ENCODE measurements at regions not wholly inside any gene's neighbourhood (a gene's known extent, or its start where the extent isn't known, plus 50 kb on each side); places are given as distances from the start of the nearest gene placed in this dataset.
"Not testable (repeated sequence)": the region's sequence is repeated elsewhere in the genome, so short reads cannot be mapped to it uniquely, and the experiment has no call there.

DNA sequence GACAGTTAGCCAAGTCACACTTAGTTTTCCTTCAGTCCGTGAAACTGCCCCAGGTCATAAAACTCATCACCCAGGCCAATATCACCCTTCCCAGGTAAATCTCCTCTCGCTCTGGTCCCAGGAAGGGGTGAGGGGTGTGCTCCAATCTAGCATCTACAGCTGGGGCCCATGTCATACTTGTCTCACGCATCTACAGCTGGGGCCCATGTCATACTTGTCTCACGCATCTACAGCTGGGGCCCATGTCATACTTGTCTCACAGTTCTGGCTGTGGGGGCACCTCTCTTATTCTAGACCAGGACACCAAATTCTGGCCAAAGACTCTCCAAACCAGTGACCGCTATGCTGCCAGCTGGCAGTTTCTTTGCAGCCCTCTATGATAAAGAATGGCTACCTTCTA lies 123.3 kb upstream of the DLGAP1 start:
- Mint-ChIP-seq H3K4me3 (no peak overlapping the region), H3K4me1 (no peaks in the 10 kb centered on the region), H3K9me3 (peaks cover 40% of the 10 kb centered on the region), H3K27me3 (no peaks in the 10 kb centered on the region), H3K36me3 (ENCODE audit: low read depth) (no peaks in the 10 kb centered on the region), H3K27ac (no peak overlapping the region)
- ATAC-seq: no peak
- no peak for DNase-seq

DNA sequence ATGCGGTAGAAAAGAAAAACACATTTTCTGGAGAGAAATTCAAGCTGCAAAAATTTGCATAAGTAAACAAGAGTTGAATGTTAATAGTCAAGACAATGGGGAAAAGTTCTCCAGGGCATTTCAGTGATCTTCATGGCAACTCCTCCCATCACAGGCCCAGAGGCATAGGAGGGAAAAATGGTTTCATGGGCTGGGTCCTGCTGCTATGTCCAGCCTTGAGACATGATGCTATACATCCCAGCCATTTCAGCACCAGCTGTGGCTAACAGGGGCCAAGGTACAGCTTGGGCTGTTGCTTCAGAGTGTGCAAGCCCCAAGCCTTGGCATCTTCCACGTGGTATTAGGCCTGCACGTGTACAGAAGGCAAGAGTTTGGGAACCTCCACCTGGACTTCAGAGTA lies 118.6 kb upstream of the DLGAP1 start:
- H3K9me3 Mint-ChIP-seq: peaks cover 31% of the 10 kb centered on the region
- ATAC-seq (no peak), DNase-seq (no peak)
- no peaks in the 10 kb centered on the region for H3K4me1 Mint-ChIP-seq
- no peak overlapping the region for H3K27ac Mint-ChIP-seq
- H3K4me3 Mint-ChIP-seq: no peak overlapping the region
- H3K36me3 Mint-ChIP-seq (ENCODE audit: low read depth): no peaks in the 10 kb centered on the region
- no peaks in the 10 kb centered on the region for H3K27me3 Mint-ChIP-seq

DNA sequence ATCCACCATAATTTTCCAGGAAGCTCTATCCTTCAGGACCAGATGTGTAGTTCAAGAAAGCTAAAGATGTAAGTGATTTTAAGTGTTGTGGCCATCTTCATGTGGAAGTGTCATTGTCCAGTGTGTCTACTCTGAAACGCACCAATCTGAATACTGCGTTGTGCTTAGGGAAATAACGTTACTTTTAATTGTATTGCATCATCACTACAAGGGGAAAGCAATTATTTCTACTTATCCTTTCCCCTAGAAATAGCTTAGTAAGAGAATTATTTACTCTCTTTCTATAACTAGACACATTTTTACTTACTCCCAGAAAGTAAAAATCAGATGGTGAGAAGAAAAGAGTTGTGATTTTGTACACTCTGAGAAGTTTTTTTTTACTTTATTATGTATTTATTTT lies 102.4 kb upstream of the DLGAP1 start:
- DNase-seq: no peak
- H3K36me3 Mint-ChIP-seq (ENCODE audit: low read depth): no peaks in the 10 kb centered on the region
- no peak overlapping the region for H3K4me3 Mint-ChIP-seq
- no peak overlapping the region for H3K27ac Mint-ChIP-seq
- ATAC-seq: no peak
- H3K9me3 Mint-ChIP-seq: peaks cover 6% of the 10 kb centered on the region
- H3K27me3 Mint-ChIP-seq: no peaks in the 10 kb centered on the region
- no peaks in the 10 kb centered on the region for H3K4me1 Mint-ChIP-seq

DNA sequence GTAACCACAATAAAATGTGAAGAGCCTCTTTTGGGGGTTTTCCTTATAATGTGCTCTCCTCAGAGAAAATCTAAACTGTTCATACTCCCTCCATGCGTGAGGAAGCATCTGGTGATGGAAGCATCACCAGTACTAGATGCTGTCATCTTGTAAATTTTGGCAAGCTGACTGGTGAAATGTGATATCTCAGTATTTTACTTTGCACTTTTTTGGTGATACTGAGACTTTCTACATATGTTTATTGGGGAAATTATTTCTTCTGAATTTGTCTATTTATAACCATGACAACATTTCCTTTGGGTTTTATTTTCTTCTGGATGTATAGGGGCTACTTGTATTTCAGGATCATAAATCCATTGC lies 95.9 kb upstream of the DLGAP1 start:
- no peaks in the 10 kb centered on the region for H3K4me1 Mint-ChIP-seq
- no peaks in the 10 kb centered on the region for H3K36me3 Mint-ChIP-seq (ENCODE audit: low read depth)
- ATAC-seq (no peak), DNase-seq (no peak)
- peaks cover 4% of the 10 kb centered on the region for H3K9me3 Mint-ChIP-seq
- H3K4me3 Mint-ChIP-seq: no peak overlapping the region
- no peaks in the 10 kb centered on the region for H3K27me3 Mint-ChIP-seq
- H3K27ac Mint-ChIP-seq: no peak overlapping the region

DNA sequence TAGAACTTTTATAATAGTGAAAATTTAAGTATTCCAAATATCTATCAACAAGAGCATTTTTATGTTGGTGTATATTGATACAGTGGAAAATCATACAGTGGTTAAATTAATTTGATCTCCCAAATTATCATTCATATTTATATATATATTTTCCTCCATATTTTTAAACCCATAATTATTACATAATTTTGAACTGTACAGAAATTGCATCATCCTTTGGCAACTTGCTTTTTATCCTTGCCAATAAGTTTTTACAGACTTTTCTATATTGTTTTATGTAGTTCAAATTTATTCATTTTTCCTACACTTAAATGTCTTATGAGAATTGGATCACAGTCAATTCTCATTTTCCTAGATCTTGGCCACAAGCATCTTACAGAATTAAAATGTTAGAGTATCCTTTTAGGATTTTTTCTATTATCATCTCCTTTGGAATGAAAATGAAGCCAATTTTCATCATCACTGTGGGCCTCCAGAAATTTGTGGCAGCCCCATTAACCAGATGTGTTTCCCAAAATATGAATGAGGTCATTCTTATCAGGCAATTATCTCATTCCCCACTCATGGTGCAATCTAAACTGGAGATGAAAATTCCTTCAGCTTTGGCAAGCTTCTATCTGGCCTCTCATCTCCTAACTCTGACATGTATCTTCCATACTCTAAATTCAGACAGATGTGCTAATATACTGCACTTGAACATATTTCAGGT lies 94.2 kb upstream of the DLGAP1 start:
- DNase-seq: no peak
- Mint-ChIP-seq H3K27me3 (no peaks in the 10 kb centered on the region), H3K36me3 (ENCODE audit: low read depth) (no peaks in the 10 kb centered on the region), H3K4me1 (no peaks in the 10 kb centered on the region), H3K4me3 (no peak overlapping the region), H3K27ac (no peak overlapping the region), H3K9me3 (peaks cover 9% of the 10 kb centered on the region)
- ATAC-seq: no peak

DNA sequence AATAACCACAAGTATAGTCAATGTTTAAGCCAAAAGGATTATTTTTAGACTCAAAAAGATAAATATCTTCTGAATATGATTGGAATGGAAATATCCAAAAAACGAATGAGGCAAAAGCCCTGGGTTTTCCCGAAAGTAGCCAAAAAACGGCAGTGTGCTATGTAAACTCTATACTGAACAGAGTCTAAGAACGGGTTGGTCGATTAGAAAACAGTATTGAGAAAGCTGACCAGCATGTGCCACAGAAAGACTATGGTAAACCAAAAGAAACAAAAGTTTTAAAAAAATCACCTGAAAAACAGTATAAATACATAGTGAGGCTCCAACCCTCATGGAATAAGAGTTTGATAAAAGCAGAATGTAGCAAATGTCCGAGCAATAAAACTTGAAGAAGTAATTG lies 92.0 kb upstream of the DLGAP1 start:
- Mint-ChIP-seq H3K4me1 (no peaks in the 10 kb centered on the region), H3K9me3 (peaks cover 9% of the 10 kb centered on the region), H3K36me3 (ENCODE audit: low read depth) (no peaks in the 10 kb centered on the region), H3K27ac (no peak overlapping the region), H3K27me3 (no peaks in the 10 kb centered on the region), H3K4me3 (no peak overlapping the region)
- no peak for ATAC-seq
- DNase-seq: no peak

DNA sequence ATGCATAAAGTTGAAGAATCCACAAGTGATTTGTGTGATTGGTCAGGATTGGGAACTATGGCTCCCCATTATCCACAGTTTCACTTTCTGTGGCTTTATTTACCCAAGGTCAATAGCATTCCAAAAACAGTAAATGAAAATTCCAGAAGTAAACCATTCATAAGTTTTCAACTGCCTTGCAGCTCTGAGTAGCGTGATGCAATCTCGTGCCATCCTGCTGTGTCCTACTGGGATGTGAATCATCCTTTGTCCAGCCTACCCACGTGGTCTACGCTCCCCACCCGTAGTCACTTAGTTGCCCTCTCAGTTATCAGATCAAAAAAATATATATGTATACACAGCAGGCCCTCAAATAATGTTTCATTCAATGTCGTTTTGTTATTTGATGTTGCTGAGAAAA lies 89.0 kb upstream of the DLGAP1 start:
- H3K4me3 Mint-ChIP-seq: no peak overlapping the region
- DNase-seq (no peak), ATAC-seq (no peak)
- H3K4me1 Mint-ChIP-seq: no peaks in the 10 kb centered on the region
- H3K9me3 Mint-ChIP-seq: peaks cover 15% of the 10 kb centered on the region
- H3K27ac Mint-ChIP-seq: no peak overlapping the region
- H3K27me3 Mint-ChIP-seq: no peaks in the 10 kb centered on the region
- H3K36me3 Mint-ChIP-seq (ENCODE audit: low read depth): no peaks in the 10 kb centered on the region

DNA sequence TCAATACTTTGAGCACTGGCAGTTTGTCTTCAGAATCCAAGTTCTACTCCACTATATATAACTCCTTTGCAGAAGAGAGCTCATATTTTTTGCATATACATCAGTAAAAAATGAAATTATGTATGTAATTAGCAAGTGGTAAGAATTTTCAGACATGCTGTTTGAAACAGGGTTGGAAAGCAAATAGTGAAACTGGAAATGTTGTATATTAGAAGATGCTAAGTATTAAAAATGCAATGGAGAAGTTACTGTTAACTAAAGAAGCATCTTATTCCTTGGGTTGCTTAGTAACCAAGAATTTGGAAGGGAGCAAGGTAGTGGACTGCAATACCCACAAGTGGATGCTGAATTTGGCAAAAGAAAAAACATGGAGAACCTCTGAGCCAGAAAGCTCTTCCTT lies 88.6 kb upstream of the DLGAP1 start:
- Mint-ChIP-seq H3K4me3 (no peak overlapping the region), H3K4me1 (no peaks in the 10 kb centered on the region), H3K27me3 (no peaks in the 10 kb centered on the region), H3K36me3 (ENCODE audit: low read depth) (no peaks in the 10 kb centered on the region), H3K27ac (no peak overlapping the region), H3K9me3 (peaks cover 20% of the 10 kb centered on the region)
- no peak for ATAC-seq
- DNase-seq: no peak

DNA sequence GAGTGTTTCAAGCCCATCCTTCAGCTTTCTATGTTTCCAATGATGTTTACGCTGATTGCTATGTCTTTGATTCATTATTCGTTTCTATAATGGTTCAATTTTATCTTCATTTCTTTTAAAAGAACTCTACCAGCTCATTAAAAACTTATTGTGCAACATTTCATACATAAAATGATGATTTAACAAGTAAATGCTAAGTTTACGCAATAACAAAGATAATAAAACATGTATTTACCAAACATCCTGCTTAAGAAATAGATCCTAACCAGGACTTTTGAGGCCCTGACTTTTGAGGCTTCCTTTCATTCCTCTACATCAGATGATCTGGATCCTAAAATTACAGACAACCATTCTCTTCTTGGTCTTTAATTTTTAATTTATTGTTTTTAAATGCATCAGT lies 86.5 kb upstream of the DLGAP1 start:
- H3K27me3 Mint-ChIP-seq: no peaks in the 10 kb centered on the region
- peaks cover 36% of the 10 kb centered on the region for H3K9me3 Mint-ChIP-seq
- no peaks in the 10 kb centered on the region for H3K36me3 Mint-ChIP-seq (ENCODE audit: low read depth)
- H3K4me3 Mint-ChIP-seq: no peak overlapping the region
- H3K4me1 Mint-ChIP-seq: no peaks in the 10 kb centered on the region
- ATAC-seq (no peak), DNase-seq (no peak)
- H3K27ac Mint-ChIP-seq: no peak overlapping the region

DNA sequence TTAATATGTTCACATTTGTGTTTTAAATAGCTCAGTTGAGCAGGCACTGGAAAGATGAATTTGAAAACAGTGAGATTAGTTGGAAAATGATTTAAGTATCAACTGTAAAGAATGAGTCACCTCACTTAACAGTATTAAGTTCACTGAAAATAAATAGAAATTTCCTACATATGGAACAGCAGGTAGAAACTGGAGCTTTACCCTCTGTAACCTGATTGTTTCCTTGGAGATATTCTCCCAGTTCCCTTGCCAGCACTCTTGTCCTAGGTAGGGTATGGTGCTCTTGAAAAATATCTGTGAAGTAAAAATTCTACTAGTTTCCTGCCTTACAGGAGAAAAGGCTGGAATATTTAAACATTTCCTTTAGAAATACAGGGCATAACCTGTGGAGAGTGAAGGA lies 81.3 kb upstream of the DLGAP1 start:
- Mint-ChIP-seq H3K4me3 (no peak overlapping the region), H3K27me3 (no peaks in the 10 kb centered on the region), H3K9me3 (peaks cover 45% of the 10 kb centered on the region), H3K36me3 (ENCODE audit: low read depth) (no peaks in the 10 kb centered on the region), H3K4me1 (no peaks in the 10 kb centered on the region), H3K27ac (no peak overlapping the region)
- DNase-seq (no peak), ATAC-seq (no peak)

DNA sequence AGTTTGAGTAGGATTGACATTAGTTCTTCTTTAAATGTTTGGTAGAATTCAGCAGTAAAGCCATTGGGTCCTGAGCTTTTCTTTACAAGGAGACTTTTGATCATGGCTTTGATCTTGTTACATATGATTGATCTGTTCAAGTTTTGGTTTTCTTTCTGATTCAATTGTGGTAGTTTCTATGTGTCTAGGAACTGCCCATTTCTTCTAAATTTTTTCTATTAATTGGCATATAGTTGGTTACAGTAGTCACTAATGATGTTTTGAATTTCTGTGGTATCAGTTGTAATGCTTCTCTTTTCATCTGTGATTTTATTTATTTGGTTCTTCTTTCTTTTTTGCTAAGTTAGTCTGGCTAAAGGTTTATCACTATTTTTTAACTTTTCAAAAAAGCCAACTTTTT lies 73.3 kb upstream of the DLGAP1 start:
- no peak for ATAC-seq
- Mint-ChIP-seq H3K4me3 (no peak overlapping the region), H3K27ac (no peak overlapping the region), H3K36me3 (ENCODE audit: low read depth) (no peaks in the 10 kb centered on the region), H3K4me1 (no peaks in the 10 kb centered on the region), H3K27me3 (no peaks in the 10 kb centered on the region), H3K9me3 (peaks cover 34% of the 10 kb centered on the region)
- DNase-seq: no peak

DNA sequence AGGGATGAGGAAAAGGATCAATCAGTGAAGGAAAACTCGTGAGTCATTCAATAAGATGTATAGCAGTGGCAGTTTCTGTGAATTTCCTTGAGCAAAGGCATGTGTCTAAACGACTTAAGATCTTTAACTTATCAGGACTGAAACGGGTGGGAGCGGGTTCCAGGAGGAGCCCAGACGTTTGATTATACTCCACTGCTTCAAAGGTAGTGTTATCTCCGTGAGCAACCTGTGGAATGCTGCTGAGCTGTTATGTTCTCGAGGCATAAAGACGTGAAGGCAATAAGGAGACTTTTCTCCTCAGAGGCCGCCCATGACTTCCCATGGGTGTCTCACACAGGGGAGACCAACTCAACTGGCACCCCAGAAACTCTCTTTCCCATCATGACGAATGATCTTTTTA lies 72.7 kb upstream of the DLGAP1 start:
- not testable (repeated sequence) for DNase-seq; ATAC-seq; H3K27ac Mint-ChIP-seq; H3K4me1 Mint-ChIP-seq; H3K4me3 Mint-ChIP-seq; H3K36me3 Mint-ChIP-seq (ENCODE audit: low read depth); H3K27me3 Mint-ChIP-seq
- peaks cover 30% of the 10 kb centered on the region for H3K9me3 Mint-ChIP-seq

DNA sequence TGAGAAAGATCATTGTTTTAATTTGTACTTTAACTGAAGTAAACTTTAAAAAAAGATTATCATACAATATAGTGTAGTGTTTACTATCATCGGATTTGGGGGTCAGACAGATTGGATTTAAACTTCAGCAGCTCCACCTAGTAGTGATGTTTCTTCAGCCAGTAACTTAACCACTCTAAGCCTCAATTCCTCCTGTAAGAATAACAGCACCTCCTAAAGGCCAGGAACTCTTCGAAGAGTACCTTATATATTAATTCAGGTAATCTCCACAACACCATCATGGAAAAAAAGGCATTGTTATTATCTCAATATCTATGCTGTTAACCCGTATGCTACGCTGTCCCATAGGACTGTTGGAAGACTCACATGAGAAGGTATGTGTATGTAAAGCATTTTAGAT lies 69.0 kb upstream of the DLGAP1 start:
- no peak for ATAC-seq
- Mint-ChIP-seq H3K27ac (no peak overlapping the region), H3K36me3 (ENCODE audit: low read depth) (no peaks in the 10 kb centered on the region), H3K27me3 (no peaks in the 10 kb centered on the region), H3K4me1 (no peaks in the 10 kb centered on the region), H3K4me3 (no peak overlapping the region), H3K9me3 (peaks cover 22% of the 10 kb centered on the region)
- DNase-seq: no peak

DNA sequence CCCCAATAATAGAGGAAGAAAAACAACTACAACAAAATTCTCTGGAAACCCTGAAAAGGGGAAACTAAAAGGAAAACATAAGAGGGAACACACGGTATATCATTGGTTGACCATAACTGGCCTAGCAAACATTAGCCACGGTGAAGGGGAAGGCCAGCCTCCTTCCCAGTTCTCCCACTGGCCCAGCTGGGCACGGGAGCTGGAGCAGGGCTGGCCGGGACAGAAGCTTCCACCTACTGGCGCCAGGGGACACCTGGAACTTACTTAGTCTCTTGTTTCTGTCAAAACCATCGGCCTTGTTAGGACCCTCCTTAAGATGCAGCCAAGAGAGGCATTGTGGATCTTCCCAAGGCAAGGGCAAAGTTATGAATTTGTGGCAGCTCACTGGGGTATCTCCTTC lies 56.1 kb upstream of the DLGAP1 start:
- Mint-ChIP-seq H3K27ac (no peak overlapping the region), H3K36me3 (ENCODE audit: low read depth) (no peaks in the 10 kb centered on the region), H3K4me1 (no peaks in the 10 kb centered on the region), H3K27me3 (no peaks in the 10 kb centered on the region), H3K4me3 (no peak overlapping the region), H3K9me3 (peaks cover 11% of the 10 kb centered on the region)
- ATAC-seq: no peak
- no peak for DNase-seq

DNA sequence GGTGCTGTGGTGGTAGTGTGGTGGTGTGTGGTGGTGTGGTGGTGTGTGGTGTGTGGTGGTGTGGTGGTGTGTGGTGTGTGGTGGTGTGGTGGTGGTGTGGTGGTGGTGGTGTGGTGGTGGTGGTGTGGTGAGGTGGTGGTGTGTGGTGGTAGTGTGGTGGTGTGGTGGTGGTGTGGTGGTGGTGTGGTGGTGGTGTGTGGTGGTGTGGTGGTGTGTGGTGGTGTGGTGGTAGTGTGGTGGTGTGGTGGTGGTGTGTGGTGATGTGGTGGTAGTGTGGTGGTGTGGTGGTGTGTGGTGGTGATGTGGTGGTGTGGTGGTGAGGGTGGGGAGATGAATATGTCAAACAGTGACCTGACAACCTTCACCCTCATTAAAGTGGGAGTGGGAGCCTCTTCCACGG lies 55.6 kb upstream of the DLGAP1 start:
- Mint-ChIP-seq H3K36me3 (ENCODE audit: low read depth) (no peaks in the 10 kb centered on the region), H3K4me3 (no peak overlapping the region), H3K9me3 (peaks cover 11% of the 10 kb centered on the region), H3K27ac (no peak overlapping the region), H3K4me1 (no peaks in the 10 kb centered on the region), H3K27me3 (no peaks in the 10 kb centered on the region)
- DNase-seq (no peak), ATAC-seq (peak; percentile 86)

DNA sequence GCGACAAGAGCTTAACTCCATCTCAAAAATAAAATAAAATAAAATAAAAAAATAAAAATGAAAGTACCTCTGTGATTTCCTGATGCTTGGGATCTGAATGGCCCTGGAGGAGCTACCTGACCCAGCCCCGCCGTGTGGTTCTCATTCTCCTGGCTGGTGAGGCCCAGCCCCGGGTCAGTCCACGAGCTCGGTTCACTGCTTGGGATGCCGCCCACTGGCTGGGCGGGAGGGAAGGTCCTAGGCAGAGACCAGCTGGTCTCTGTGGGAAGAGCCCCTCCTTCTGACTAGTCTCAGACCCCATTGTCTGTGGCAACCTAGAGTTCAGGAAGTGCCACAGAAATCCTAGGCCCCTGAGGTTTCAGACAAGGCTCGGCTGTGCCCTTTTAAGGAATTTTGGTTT lies 55.1 kb upstream of the DLGAP1 start:
- ATAC-seq (no peak), DNase-seq (no peak)
- H3K36me3 Mint-ChIP-seq (ENCODE audit: low read depth): no peaks in the 10 kb centered on the region
- H3K4me3 Mint-ChIP-seq: no peak overlapping the region
- H3K4me1 Mint-ChIP-seq: no peaks in the 10 kb centered on the region
- H3K27me3 Mint-ChIP-seq: no peaks in the 10 kb centered on the region
- peaks cover 11% of the 10 kb centered on the region for H3K9me3 Mint-ChIP-seq
- no peak overlapping the region for H3K27ac Mint-ChIP-seq
